OCI-LY3 (cell line): ENCODE measurements at regions not wholly inside any gene's neighbourhood (a gene's known extent, or its start where the extent isn't known, plus 50 kb on each side); places are given as distances from the start of the nearest gene placed in this dataset.

ENCODE experiments used
- H2AFZ ChIP-seq: fragments of 200-600, 300-600 bp; shearing (Covaris generic); 2 replicates; pipeline ENCODE4 v1.6.0; 2014; ENCODE audit warnings: antibody characterized with exemption, low read depth, low read length
- H3K27ac ChIP-seq: fragments of 200-600, 300-600 bp; sonication (generic); 2 replicates; pipeline ENCODE4 v1.5.1; 2014; ENCODE audit warnings: mild to moderate bottlenecking, low read length, moderate library complexity, mixed read lengths
- H3K27me3 ChIP-seq: fragments of 200-600, 300-600 bp; sonication (generic); 2 replicates; pipeline ENCODE4 v1.6.1; 2014; ENCODE audit warnings: low read depth, low read length, mixed read lengths
- H3K36me3 ChIP-seq: fragments of 200-600, 300-600 bp; sonication (generic); replicated peaks from 2 replicates; pipeline ENCODE3; 2014; ENCODE audit warnings: low read depth, low read length, mixed read lengths
- H3K4me1 ChIP-seq: fragments of 300-600, 200-600 bp; sonication (generic); 2 replicates; pipeline ENCODE4 v1.6.1; 2014; ENCODE audit warnings: low read length, mixed read lengths
- H3K4me2 ChIP-seq: fragments of 200-600, 300-600 bp; sonication (generic); 2 replicates; pipeline ENCODE4 v1.6.1; 2014; ENCODE audit warnings: low read length, mixed read lengths
- H3K4me3 ChIP-seq: fragments of 300-600, 200-600 bp; sonication (generic); 2 replicates; pipeline ENCODE4 v1.5.1; 2014; ENCODE audit warnings: antibody characterized with exemption, mild to moderate bottlenecking, low read length, moderate library complexity
- H3K79me2 ChIP-seq: fragments of 300-600, 200-600 bp; shearing (Covaris generic); 2 replicates; pipeline ENCODE4 v1.6.1; 2014; ENCODE audit warnings: mild to moderate bottlenecking, low read length, mixed read lengths
- H3K9ac ChIP-seq: fragments of 300-600, 200-600 bp; shearing (Covaris generic); 2 replicates; pipeline ENCODE4 v1.6.0; 2014; ENCODE audit warnings: mild to moderate bottlenecking, low read length, moderate library complexity
- H3K9me3 ChIP-seq: fragments of 200-600, 300-600 bp; shearing (Covaris generic); 2 replicates; pipeline ENCODE4 v1.6.1; 2014; ENCODE audit warnings: low read length, mixed read lengths; ENCODE audit not compliant: insufficient read depth
- H4K20me1 ChIP-seq: fragments of 200-600, 300-600 bp; sonication (generic); 2 replicates; pipeline ENCODE4 v1.6.1; 2016; ENCODE audit warnings: low read length, mixed read lengths; ENCODE audit not compliant: insufficient read depth
- EZH2phosphoT487 ChIP-seq: fragments of 200-600 bp; shearing (Covaris generic); IDR thresholded peaks from 2 replicates; pipeline ENCODE4 v1.6.1; 2018; ENCODE audit warnings: antibody characterized with exemption, mixed run types, low read depth
- TF ChIP-seq, protein P1 (sequence below): fragments of 200-600, 300-600 bp; sonication (generic); IDR thresholded peaks from 2 replicates; pipeline ENCODE4 v1.5.1; 2014; ENCODE audit warnings: antibody characterized with exemption, low read length, low read depth

DNA sequence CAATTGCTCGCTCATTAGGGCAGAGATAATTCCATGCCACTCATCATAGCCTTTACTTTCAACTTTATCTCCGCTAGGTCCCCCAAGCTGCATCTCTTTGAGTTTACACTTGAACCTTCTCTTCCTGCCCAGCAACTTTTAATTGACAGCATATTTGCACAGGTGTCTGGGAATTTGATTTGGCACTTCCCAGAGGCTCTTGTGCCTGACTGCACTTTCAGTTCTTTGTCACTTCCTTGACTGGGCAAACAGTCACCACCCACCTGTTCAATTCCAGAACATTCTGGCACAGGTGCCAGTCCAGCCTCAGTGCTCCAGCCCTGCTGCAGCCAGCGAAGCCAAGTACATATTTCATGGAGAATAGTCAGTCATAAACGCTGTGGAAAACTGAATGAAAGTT lies 110.1 kb upstream of the LRIG3 start:
- Histone ChIP-seq H3K27ac (no peak overlapping the region), H4K20me1 (no peaks in the 10 kb centered on the region), H3K9ac (no peak overlapping the region), H3K4me3 (no peak overlapping the region), H3K36me3 (no peaks in the 10 kb centered on the region), H3K4me1 (peaks cover 10% of the 10 kb centered on the region), H3K79me2 (no peaks in the 10 kb centered on the region), H3K9me3 (no peaks in the 10 kb centered on the region), H3K27me3 (no peaks in the 10 kb centered on the region), H3K4me2 (no peak overlapping the region), H2AFZ (no peak overlapping the region)
- TF ChIP-seq, protein P1, sequence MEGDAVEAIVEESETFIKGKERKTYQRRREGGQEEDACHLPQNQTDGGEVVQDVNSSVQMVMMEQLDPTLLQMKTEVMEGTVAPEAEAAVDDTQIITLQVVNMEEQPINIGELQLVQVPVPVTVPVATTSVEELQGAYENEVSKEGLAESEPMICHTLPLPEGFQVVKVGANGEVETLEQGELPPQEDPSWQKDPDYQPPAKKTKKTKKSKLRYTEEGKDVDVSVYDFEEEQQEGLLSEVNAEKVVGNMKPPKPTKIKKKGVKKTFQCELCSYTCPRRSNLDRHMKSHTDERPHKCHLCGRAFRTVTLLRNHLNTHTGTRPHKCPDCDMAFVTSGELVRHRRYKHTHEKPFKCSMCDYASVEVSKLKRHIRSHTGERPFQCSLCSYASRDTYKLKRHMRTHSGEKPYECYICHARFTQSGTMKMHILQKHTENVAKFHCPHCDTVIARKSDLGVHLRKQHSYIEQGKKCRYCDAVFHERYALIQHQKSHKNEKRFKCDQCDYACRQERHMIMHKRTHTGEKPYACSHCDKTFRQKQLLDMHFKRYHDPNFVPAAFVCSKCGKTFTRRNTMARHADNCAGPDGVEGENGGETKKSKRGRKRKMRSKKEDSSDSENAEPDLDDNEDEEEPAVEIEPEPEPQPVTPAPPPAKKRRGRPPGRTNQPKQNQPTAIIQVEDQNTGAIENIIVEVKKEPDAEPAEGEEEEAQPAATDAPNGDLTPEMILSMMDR, result no peak
- TF ChIP-seq EZH2phosphoT487, result no peak

DNA sequence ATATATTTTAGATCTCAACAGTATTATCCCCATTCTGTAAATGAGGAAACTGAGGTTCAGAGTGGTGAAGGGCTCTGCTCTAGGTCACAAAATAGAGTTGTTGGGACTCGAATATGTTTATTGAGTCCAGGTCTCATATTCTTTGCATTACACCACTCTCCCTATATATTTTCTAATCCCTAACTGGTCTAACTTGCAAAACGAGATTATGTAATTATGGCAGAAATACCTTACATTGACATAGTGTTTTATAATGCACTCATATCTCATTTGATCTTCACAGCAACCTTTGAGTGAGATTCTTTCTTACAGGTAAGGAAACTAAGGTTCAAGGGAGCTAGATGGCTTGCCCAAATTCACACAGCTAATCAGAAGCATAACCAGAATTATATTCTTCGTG lies 106.9 kb upstream of the LRIG3 start:
- no peak for TF ChIP-seq EZH2phosphoT487
- TF ChIP-seq, protein P1, result no peak
- Histone ChIP-seq H4K20me1 (no peaks in the 10 kb centered on the region), H3K4me2 (no peak overlapping the region), H3K9me3 (no peaks in the 10 kb centered on the region), H3K36me3 (no peaks in the 10 kb centered on the region), H3K4me3 (no peak overlapping the region), H2AFZ (no peak overlapping the region), H3K9ac (no peak overlapping the region), H3K27ac (no peak overlapping the region), H3K27me3 (no peaks in the 10 kb centered on the region), H3K4me1 (peaks cover 10% of the 10 kb centered on the region), H3K79me2 (no peaks in the 10 kb centered on the region)

DNA sequence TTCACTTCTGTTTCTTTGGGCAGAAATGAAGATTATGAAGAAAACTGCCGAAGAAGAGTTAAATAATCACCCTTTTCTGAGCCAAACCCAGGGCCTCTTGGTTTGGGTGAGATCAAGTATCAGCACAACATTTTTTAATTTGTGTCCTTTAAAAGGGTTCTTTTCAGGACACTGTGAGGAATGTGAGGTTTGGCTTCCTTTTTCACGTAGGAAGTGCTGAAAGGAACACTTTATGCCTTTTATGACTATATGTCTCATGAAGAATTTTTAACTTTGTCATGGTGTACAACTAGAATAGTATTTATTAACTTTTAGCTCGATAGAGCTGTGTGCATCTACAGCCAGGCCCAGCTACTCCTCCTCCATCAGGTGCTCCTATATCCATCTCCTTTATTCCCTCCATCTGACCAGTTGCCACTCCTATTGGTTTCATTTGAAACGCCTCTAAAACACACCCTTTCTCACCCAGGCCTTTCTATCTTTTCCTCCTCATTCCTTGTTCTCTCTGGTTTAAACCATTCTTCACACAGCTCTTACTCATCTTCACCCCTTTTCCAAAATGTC lies 103.6 kb upstream of the LRIG3 start:
- Histone ChIP-seq H3K9me3 (no peaks in the 10 kb centered on the region), H3K4me3 (no peak overlapping the region), H2AFZ (no peak overlapping the region), H3K79me2 (no peaks in the 10 kb centered on the region), H3K36me3 (no peaks in the 10 kb centered on the region), H3K4me1 (no peaks in the 10 kb centered on the region), H3K27ac (no peak overlapping the region), H3K9ac (no peak overlapping the region), H3K27me3 (no peaks in the 10 kb centered on the region), H3K4me2 (no peak overlapping the region), H4K20me1 (no peaks in the 10 kb centered on the region)
- no peak for TF ChIP-seq EZH2phosphoT487
- TF ChIP-seq, protein P1, result no peak

DNA sequence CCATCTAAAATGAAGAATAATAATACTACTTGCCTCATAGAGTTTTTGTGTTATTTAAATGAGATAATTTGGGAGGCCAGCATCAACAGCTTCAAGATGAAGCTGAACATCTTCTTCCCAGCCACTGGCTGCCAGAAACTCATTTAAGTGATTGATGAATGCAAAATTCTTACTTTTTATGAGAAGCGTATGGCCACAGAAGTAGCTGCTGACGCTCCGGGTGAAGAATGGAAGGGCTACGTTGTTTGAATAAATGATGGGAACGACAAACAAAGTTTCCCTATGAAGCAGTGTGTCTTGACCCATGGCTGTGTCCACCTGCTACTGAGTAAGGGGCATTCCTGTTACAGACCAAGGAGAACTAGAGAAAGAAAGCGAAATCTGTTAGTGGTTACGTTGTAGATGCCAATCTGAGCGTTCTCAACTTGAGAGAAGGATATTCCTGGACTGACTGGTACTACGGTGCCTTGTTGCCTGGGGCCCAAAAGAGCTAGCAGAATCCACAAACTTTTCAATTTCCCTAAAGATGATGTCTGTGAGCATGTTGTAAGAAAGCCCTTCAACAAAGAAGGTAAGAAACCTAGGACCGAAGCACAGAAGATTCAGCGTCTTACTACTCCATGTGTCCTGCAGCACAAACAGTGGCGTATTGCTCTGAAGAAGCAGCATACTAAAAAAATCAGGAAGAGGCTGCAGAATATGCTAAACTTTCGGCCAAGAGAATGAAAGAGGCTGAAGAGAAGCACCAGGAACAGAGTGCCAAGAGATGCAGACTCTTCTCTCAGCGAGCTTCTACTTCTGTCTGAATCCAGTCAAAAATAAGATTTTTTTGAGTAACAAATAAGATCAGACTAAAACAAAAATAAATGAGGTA lies 100.0 kb upstream of the LRIG3 start:
- Histone ChIP-seq H3K4me1 (no peaks in the 10 kb centered on the region), H3K9me3 (no peaks in the 10 kb centered on the region), H3K9ac (no peak overlapping the region), H3K79me2 (no peaks in the 10 kb centered on the region), H4K20me1 (no peaks in the 10 kb centered on the region), H2AFZ (no peak overlapping the region), H3K4me3 (no peak overlapping the region), H3K27me3 (no peaks in the 10 kb centered on the region), H3K36me3 (no peaks in the 10 kb centered on the region), H3K27ac (no peak overlapping the region), H3K4me2 (no peak overlapping the region)
- TF ChIP-seq EZH2phosphoT487, result no peak
- TF ChIP-seq, protein P1, result no peak
